ENCODE measurements at regions not wholly inside any gene's neighbourhood (a gene's known extent, or its start where the extent isn't known, plus 50 kb on each side); places are given as distances from the start of the nearest gene placed in this dataset.

DNA sequence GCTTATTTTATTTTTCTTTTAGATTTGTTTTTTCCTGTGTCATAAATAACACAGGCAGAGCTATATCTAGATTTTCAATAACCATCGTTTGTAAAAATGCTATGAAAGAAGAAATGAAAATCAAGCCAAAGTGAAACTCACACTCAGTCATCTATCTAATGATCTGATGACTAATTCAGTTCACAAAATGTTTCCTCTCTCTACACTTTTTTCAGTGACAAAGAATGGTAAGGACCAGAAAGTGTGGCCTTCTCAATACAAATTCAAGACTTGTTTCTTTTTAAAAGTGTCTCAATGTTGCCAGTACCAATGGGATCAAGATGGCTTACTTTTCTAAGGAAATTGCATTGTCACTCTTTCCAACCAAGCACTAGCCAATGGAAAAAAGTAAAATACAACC is 282.8 kb upstream of the PKN2 start:
- no peaks in the 10 kb centered on the region for H3K27me3 ChIP-seq (ENCODE audit: low read length)
- no peaks in the 10 kb centered on the region for H4K20me1 ChIP-seq (ENCODE audit: insufficient read depth, low read depth, low read length)
- no peaks in the 10 kb centered on the region for H3K79me2 ChIP-seq (ENCODE audit: low read length)
- no peak overlapping the region for H3K27ac ChIP-seq (ENCODE audit: low read length)
- no peak for DNase-seq
- no peak overlapping the region for H3K9ac ChIP-seq (ENCODE audit: low read length)
- H3K4me1 ChIP-seq (ENCODE audit: low read length) = no peaks in the 10 kb centered on the region
- H3K4me2 ChIP-seq (ENCODE audit: low read depth, low read length, poor library complexity, severe bottlenecking) = no peak overlapping the region
- no peaks in the 10 kb centered on the region for H3K36me3 ChIP-seq (ENCODE audit: insufficient read depth, low read length)
- H2AFZ ChIP-seq (ENCODE audit: low read length) = no peak overlapping the region
- H3K4me3 ChIP-seq (ENCODE audit: low read length) = no peak overlapping the region
- H3K9me3 ChIP-seq (ENCODE audit: low read length) = no peaks in the 10 kb centered on the region
- no peaks in the 10 kb centered on the region for H3K9me2 ChIP-seq (replicated peaks; ENCODE audit: insufficient read depth, low read length)

DNA sequence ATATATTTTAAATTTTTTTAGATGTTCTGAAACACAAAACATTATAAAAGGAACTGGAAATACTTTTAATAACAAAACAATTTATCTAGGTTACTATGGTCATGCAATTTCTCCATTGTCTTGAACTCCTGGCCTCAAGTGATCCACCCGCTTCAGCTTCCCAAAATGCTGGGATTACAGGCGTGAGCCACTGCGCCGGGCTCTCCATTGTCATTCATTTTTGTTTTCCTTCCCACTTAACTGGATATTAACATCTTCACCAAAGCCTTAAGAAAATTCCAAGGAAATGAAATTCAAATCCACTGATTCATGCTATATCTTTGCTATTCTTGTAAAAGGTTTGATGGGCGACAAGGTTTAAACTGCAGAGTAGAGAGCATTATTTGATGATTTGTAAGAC is 279.5 kb upstream of the PKN2 start:
- no peak overlapping the region for H3K4me2 ChIP-seq (ENCODE audit: low read depth, low read length, poor library complexity, severe bottlenecking)
- H2AFZ ChIP-seq (ENCODE audit: low read length) = no peak overlapping the region
- no peak overlapping the region for H3K4me3 ChIP-seq (ENCODE audit: low read length)
- H4K20me1 ChIP-seq (ENCODE audit: insufficient read depth, low read depth, low read length) = no peaks in the 10 kb centered on the region
- H3K9me3 ChIP-seq (ENCODE audit: low read length) = no peaks in the 10 kb centered on the region
- no peak for DNase-seq
- no peak overlapping the region for H3K9ac ChIP-seq (ENCODE audit: low read length)
- H3K4me1 ChIP-seq (ENCODE audit: low read length) = no peaks in the 10 kb centered on the region
- no peaks in the 10 kb centered on the region for H3K9me2 ChIP-seq (replicated peaks; ENCODE audit: insufficient read depth, low read length)
- no peaks in the 10 kb centered on the region for H3K27me3 ChIP-seq (ENCODE audit: low read length)
- no peaks in the 10 kb centered on the region for H3K36me3 ChIP-seq (ENCODE audit: insufficient read depth, low read length)
- no peak overlapping the region for H3K27ac ChIP-seq (ENCODE audit: low read length)
- no peaks in the 10 kb centered on the region for H3K79me2 ChIP-seq (ENCODE audit: low read length)

DNA sequence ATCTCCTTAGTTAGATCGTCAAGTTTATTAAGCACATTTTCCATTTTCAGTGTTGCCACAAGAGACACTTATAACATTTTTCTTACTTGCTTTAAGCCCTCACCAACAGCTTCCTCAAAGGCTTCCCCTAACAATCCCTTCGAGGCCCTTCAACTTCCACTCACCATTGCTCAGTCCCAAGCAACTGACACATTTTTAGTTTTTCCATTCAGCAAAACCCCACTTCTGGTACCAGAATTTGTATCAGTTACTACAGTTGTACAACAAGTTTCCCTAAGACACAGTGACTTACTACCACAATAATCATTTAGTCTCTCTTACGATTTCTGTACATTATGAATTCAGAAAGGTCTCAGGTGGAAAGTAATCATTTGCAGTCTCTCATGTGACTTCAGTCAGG is 276.8 kb upstream of the PKN2 start:
- Histone ChIP-seq H2AFZ (ENCODE audit: low read length) (no peak overlapping the region), H3K79me2 (ENCODE audit: low read length) (no peaks in the 10 kb centered on the region), H3K9me3 (ENCODE audit: low read length) (no peaks in the 10 kb centered on the region), H3K36me3 (ENCODE audit: insufficient read depth, low read length) (no peaks in the 10 kb centered on the region), H3K9me2 (replicated peaks; ENCODE audit: insufficient read depth, low read length) (no peaks in the 10 kb centered on the region), H3K4me2 (ENCODE audit: low read depth, low read length, poor library complexity, severe bottlenecking) (no peak overlapping the region), H3K9ac (ENCODE audit: low read length) (no peak overlapping the region), H3K27me3 (ENCODE audit: low read length) (no peaks in the 10 kb centered on the region), H3K4me1 (ENCODE audit: low read length) (no peaks in the 10 kb centered on the region), H3K4me3 (ENCODE audit: low read length) (no peak overlapping the region), H3K27ac (ENCODE audit: low read length) (no peak overlapping the region), H4K20me1 (ENCODE audit: insufficient read depth, low read depth, low read length) (no peaks in the 10 kb centered on the region)
- no peak for DNase-seq

GRCh38 chr1:88421997-88422396 is 262.1 kb upstream of the PKN2 start:
- no peaks in the 10 kb centered on the region for H3K9me2 ChIP-seq (replicated peaks; ENCODE audit: insufficient read depth, low read length)
- no peak overlapping the region for H3K4me2 ChIP-seq (ENCODE audit: low read depth, low read length, poor library complexity, severe bottlenecking)
- H3K27me3 ChIP-seq (ENCODE audit: low read length) = no peaks in the 10 kb centered on the region
- no peaks in the 10 kb centered on the region for H3K36me3 ChIP-seq (ENCODE audit: insufficient read depth, low read length)
- no peak overlapping the region for H3K9ac ChIP-seq (ENCODE audit: low read length)
- H3K27ac ChIP-seq (ENCODE audit: low read length) = no peak overlapping the region
- H3K9me3 ChIP-seq (ENCODE audit: low read length) = no peaks in the 10 kb centered on the region; the same call in 1 of the 2 replicates
- H3K4me3 ChIP-seq (ENCODE audit: low read length) = no peak overlapping the region
- no peaks in the 10 kb centered on the region for H3K79me2 ChIP-seq (ENCODE audit: low read length)
- no peak overlapping the region for H2AFZ ChIP-seq (ENCODE audit: low read length)
- H4K20me1 ChIP-seq (ENCODE audit: insufficient read depth, low read depth, low read length) = no peaks in the 10 kb centered on the region
- DNase-seq = no peak
- no peaks in the 10 kb centered on the region for H3K4me1 ChIP-seq (ENCODE audit: low read length)

- H3K79me2 ChIP-seq (ENCODE audit: low read length) = no peaks in the 10 kb centered on the region
- H3K4me2 ChIP-seq (ENCODE audit: low read depth, low read length, poor library complexity, severe bottlenecking) = no peak overlapping the region
- H3K4me1 ChIP-seq (ENCODE audit: low read length) = no peaks in the 10 kb centered on the region
- H3K27ac ChIP-seq (ENCODE audit: low read length) = no peak overlapping the region
- no peak overlapping the region for H3K4me3 ChIP-seq (ENCODE audit: low read length)
- H3K9me3 ChIP-seq (ENCODE audit: low read length) = no peaks in the 10 kb centered on the region
- H3K27me3 ChIP-seq (ENCODE audit: low read length) = no peaks in the 10 kb centered on the region
- DNase-seq = no peak
- no peak overlapping the region for H2AFZ ChIP-seq (ENCODE audit: low read length)
- no peak overlapping the region for H3K9ac ChIP-seq (ENCODE audit: low read length)
- H3K9me2 ChIP-seq (replicated peaks; ENCODE audit: insufficient read depth, low read length) = no peaks in the 10 kb centered on the region
- H4K20me1 ChIP-seq (ENCODE audit: insufficient read depth, low read depth, low read length) = no peaks in the 10 kb centered on the region
- H3K36me3 ChIP-seq (ENCODE audit: insufficient read depth, low read length) = no peaks in the 10 kb centered on the region
Observed at GRCh38 chr1:88433556-88433955, 250.5 kb upstream of the PKN2 start.

DNA sequence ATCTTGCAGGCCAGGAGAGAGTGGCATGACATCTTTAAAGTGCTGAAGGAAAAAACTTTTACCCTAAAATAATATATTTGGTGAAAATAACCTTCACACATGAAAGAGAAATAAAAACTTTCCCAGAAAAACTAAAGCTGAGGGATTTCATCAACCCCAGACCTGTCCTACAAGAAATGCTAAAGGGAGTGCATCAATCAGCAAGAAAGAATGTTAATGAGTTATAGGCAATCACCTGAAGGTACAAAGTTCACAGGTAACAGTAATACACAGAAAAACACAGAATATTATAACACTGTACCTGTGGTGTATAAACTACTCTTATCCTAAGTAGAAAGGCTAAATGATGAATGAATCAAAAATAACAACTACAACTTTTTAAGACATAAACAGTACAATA is 249.2 kb upstream of the PKN2 start:
- Histone ChIP-seq H3K27ac (ENCODE audit: low read length) (no peak overlapping the region), H3K79me2 (ENCODE audit: low read length) (no peaks in the 10 kb centered on the region), H3K4me2 (ENCODE audit: low read depth, low read length, poor library complexity, severe bottlenecking) (no peak overlapping the region), H3K4me3 (ENCODE audit: low read length) (no peak overlapping the region), H3K4me1 (ENCODE audit: low read length) (no peaks in the 10 kb centered on the region), H3K9me3 (ENCODE audit: low read length) (no peaks in the 10 kb centered on the region), H3K36me3 (ENCODE audit: insufficient read depth, low read length) (no peaks in the 10 kb centered on the region), H3K9ac (ENCODE audit: low read length) (no peak overlapping the region), H2AFZ (ENCODE audit: low read length) (no peak overlapping the region), H3K9me2 (replicated peaks; ENCODE audit: insufficient read depth, low read length) (no peaks in the 10 kb centered on the region), H4K20me1 (ENCODE audit: insufficient read depth, low read depth, low read length) (no peaks in the 10 kb centered on the region), H3K27me3 (ENCODE audit: low read length) (no peaks in the 10 kb centered on the region)
- no peak for DNase-seq

DNA sequence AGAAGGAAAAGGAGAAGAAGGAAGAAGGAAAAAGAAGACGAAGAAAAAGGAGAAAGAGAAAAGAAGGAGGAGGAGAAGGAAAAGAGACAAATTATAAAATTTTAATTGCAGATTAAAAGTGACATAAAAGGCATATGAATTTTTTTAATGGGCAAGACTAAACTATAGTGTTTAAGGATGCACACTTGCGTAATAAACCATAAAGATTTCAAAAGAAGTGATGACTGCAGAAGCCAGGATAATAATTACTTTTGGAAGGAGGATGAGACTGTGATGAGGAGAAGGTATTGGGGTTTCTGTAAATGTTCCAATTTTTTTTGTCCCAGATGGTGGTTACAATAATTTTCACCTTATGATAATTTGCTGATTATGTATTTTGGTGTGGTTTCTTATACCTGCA is 243.1 kb upstream of the PKN2 start:
- Histone ChIP-seq H3K27me3 (ENCODE audit: low read length) (no peaks in the 10 kb centered on the region), H2AFZ (ENCODE audit: low read length) (no peak overlapping the region), H4K20me1 (ENCODE audit: insufficient read depth, low read depth, low read length) (no peaks in the 10 kb centered on the region), H3K9me3 (ENCODE audit: low read length) (no peaks in the 10 kb centered on the region), H3K36me3 (ENCODE audit: insufficient read depth, low read length) (no peaks in the 10 kb centered on the region), H3K9me2 (replicated peaks; ENCODE audit: insufficient read depth, low read length) (no peaks in the 10 kb centered on the region), H3K4me3 (ENCODE audit: low read length) (no peak overlapping the region), H3K9ac (ENCODE audit: low read length) (no peak overlapping the region), H3K27ac (ENCODE audit: low read length) (no peak overlapping the region), H3K4me1 (ENCODE audit: low read length) (no peaks in the 10 kb centered on the region), H3K4me2 (ENCODE audit: low read depth, low read length, poor library complexity, severe bottlenecking) (no peak overlapping the region), H3K79me2 (ENCODE audit: low read length) (no peaks in the 10 kb centered on the region)
- no peak for DNase-seq

GRCh38 chr1:88451856-88452255 is 232.2 kb upstream of the PKN2 start:
- Histone ChIP-seq H3K79me2 (ENCODE audit: low read length) (no peaks in the 10 kb centered on the region), H3K4me3 (ENCODE audit: low read length) (no peak overlapping the region), H3K4me1 (ENCODE audit: low read length) (no peaks in the 10 kb centered on the region), H3K36me3 (ENCODE audit: insufficient read depth, low read length) (no peaks in the 10 kb centered on the region), H3K27ac (ENCODE audit: low read length) (no peak overlapping the region), H3K4me2 (ENCODE audit: low read depth, low read length, poor library complexity, severe bottlenecking) (no peak overlapping the region), H3K9ac (ENCODE audit: low read length) (no peak overlapping the region), H3K27me3 (ENCODE audit: low read length) (no peaks in the 10 kb centered on the region), H4K20me1 (ENCODE audit: insufficient read depth, low read depth, low read length) (no peaks in the 10 kb centered on the region), H3K9me3 (ENCODE audit: low read length) (no peaks in the 10 kb centered on the region), H2AFZ (ENCODE audit: low read length) (no peak overlapping the region), H3K9me2 (replicated peaks; ENCODE audit: insufficient read depth, low read length) (no peaks in the 10 kb centered on the region)
- DNase-seq = no peak

- Histone ChIP-seq H3K79me2 (ENCODE audit: low read length) (no peaks in the 10 kb centered on the region), H2AFZ (ENCODE audit: low read length) (no peak overlapping the region), H3K9me2 (replicated peaks; ENCODE audit: insufficient read depth, low read length) (no peaks in the 10 kb centered on the region), H3K9ac (ENCODE audit: low read length) (no peak overlapping the region), H3K4me2 (ENCODE audit: low read depth, low read length, poor library complexity, severe bottlenecking) (no peak overlapping the region), H3K4me1 (ENCODE audit: low read length) (no peaks in the 10 kb centered on the region), H3K9me3 (ENCODE audit: low read length) (no peaks in the 10 kb centered on the region), H3K4me3 (ENCODE audit: low read length) (no peak overlapping the region), H4K20me1 (ENCODE audit: insufficient read depth, low read depth, low read length) (no peaks in the 10 kb centered on the region), H3K36me3 (ENCODE audit: insufficient read depth, low read length) (no peaks in the 10 kb centered on the region), H3K27ac (ENCODE audit: low read length) (no peak overlapping the region), H3K27me3 (ENCODE audit: low read length) (no peaks in the 10 kb centered on the region)
- DNase-seq = no peak
Observed at GRCh38 chr1:88453295-88453694, 230.8 kb upstream of the PKN2 start.
